HG03439 (cell line): ENCODE measurements at regions not wholly inside any gene's neighbourhood (a gene's known extent, or its start where the extent isn't known, plus 50 kb on each side); places are given as distances from the start of the nearest gene placed in this dataset.

Experiments used
- ATAC-seq: cut with Tn5 transposase; IDR thresholded peaks from one replicate; pipeline ENCODE4 v1.9.1; 2021; ENCODE audit warnings: mild to moderate bottlenecking, moderate library complexity; ENCODE audit not compliant: unreplicated experiment

- no peak for ATAC-seq
Measured at GRCh38 chr11:29012507-29012906, 904.3 kb downstream of the METTL15 start.

GRCh38 chr11:29009426-29009825, 901.2 kb downstream of the METTL15 start:
- ATAC-seq: no peak

- ATAC-seq: no peak
Measured at GRCh38 chr11:29008481-29008880, 900.3 kb downstream of the METTL15 start.

- ATAC-seq: no peak
Measured at GRCh38 chr11:29006668-29007067, 898.5 kb downstream of the METTL15 start.

- no peak for ATAC-seq
Measured at GRCh38 chr11:29005401-29005980, 897.3 kb downstream of the METTL15 start.

- no peak for ATAC-seq
Measured at GRCh38 chr11:29002816-29003215, 894.6 kb downstream of the METTL15 start.

- ATAC-seq: no peak
Measured at GRCh38 chr11:28999620-29000019, 891.4 kb downstream of the METTL15 start.

- no peak for ATAC-seq
Measured at GRCh38 chr11:28992996-28993395, 884.8 kb downstream of the METTL15 start.

GRCh38 chr11:28984231-28984630, 876.0 kb downstream of the METTL15 start:
- ATAC-seq: no peak

- ATAC-seq: no peak
Measured at GRCh38 chr11:28983780-28984179, 875.6 kb downstream of the METTL15 start.

- no peak for ATAC-seq
Measured at GRCh38 chr11:28981381-28981780, 873.2 kb downstream of the METTL15 start.

GRCh38 chr11:28976801-28977145, 868.6 kb downstream of the METTL15 start:
- no peak for ATAC-seq

GRCh38 chr11:28976012-28976800, 868.0 kb downstream of the METTL15 start:
- no peak for ATAC-seq

GRCh38 chr11:28969832-28970231, 861.6 kb downstream of the METTL15 start:
- ATAC-seq: no peak

GRCh38 chr11:28966951-28967350, 858.8 kb downstream of the METTL15 start:
- no peak for ATAC-seq

GRCh38 chr11:28965819-28966218, 857.6 kb downstream of the METTL15 start:
- ATAC-seq: no peak

- ATAC-seq: no peak
Measured at GRCh38 chr11:28964811-28965210, 856.6 kb downstream of the METTL15 start.

GRCh38 chr11:28963187-28963586, 855.0 kb downstream of the METTL15 start:
- no peak for ATAC-seq

- no peak for ATAC-seq
Measured at GRCh38 chr11:28962502-28962901, 854.3 kb downstream of the METTL15 start.

- no peak for ATAC-seq
Measured at GRCh38 chr11:28961726-28962125, 853.5 kb downstream of the METTL15 start.

GRCh38 chr11:28956446-28956845, 848.3 kb downstream of the METTL15 start:
- ATAC-seq: no peak

- ATAC-seq: no peak
Measured at GRCh38 chr11:28951191-28951590, 843.0 kb downstream of the METTL15 start.

- ATAC-seq: no peak
Measured at GRCh38 chr11:28939381-28939780, 831.2 kb downstream of the METTL15 start.
